ENCODE measurements at regions not wholly inside any gene's neighbourhood (a gene's known extent, or its start where the extent isn't known, plus 50 kb on each side); places are given as distances from the start of the nearest gene placed in this dataset.

- ChIA-PET POLR2A (no interaction called here), CTCF (no interaction called here)
- no peaks in the 10 kb centered on the region for H3K36me3 ChIP-seq (ENCODE audit: insufficient read depth, low read length)
- H3K9me3 ChIP-seq (ENCODE audit: control insufficient read depth in 1 of 2, insufficient read depth in 1 of 2, low read length in 2 of 2), result no peaks in the 10 kb centered on the region
- H3K27me3 Mint-ChIP-seq, result peaks cover 20% of the 10 kb centered on the region
- H3K27me3 ChIP-seq (ENCODE audit: control insufficient read depth in 1 of 2, insufficient read depth in 2 of 2, low read length in 2 of 2), result peaks cover 0 to 6% of the 10 kb centered on the region in 2 experiments
- H3K36me3 Mint-ChIP-seq (ENCODE audit: low read depth), result no peaks in the 10 kb centered on the region
- TF ChIP-seq, protein P1, sequence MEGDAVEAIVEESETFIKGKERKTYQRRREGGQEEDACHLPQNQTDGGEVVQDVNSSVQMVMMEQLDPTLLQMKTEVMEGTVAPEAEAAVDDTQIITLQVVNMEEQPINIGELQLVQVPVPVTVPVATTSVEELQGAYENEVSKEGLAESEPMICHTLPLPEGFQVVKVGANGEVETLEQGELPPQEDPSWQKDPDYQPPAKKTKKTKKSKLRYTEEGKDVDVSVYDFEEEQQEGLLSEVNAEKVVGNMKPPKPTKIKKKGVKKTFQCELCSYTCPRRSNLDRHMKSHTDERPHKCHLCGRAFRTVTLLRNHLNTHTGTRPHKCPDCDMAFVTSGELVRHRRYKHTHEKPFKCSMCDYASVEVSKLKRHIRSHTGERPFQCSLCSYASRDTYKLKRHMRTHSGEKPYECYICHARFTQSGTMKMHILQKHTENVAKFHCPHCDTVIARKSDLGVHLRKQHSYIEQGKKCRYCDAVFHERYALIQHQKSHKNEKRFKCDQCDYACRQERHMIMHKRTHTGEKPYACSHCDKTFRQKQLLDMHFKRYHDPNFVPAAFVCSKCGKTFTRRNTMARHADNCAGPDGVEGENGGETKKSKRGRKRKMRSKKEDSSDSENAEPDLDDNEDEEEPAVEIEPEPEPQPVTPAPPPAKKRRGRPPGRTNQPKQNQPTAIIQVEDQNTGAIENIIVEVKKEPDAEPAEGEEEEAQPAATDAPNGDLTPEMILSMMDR (IDR thresholded peaks at IDR 0.05), result no peak
- no peaks in the 10 kb centered on the region for H3K9me3 Mint-ChIP-seq
- no peak overlapping the region for H3K27ac Mint-ChIP-seq
- no peak for ATAC-seq (ENCODE audit: poor library complexity)
- no peak overlapping the region for H3K4me3 Mint-ChIP-seq
- H3K4me1 ChIP-seq (ENCODE audit: insufficient read depth, low read length), result no peaks in the 10 kb centered on the region
- no peak overlapping the region for H3K27ac ChIP-seq (ENCODE audit: low read depth in 1 of 2, low read length in 2 of 2)
- intact Hi-C loops (cut with DNase I, micrococcal nuclease), result no loop called here
- no peak for DNase-seq
- no peaks in the 10 kb centered on the region for H3K4me1 Mint-ChIP-seq (ENCODE audit: low read depth)
- no peak overlapping the region for H3K4me3 ChIP-seq (ENCODE audit: low read length)
These were observed 50.2 kb upstream of the CXCL14 start for GRCh38 chr5:135628771-135629563.

Measured in CD4-positive, alpha-beta T cell (primary cell).